GM12865 (cell line): ENCODE measurements at regions not wholly inside any gene's neighbourhood (a gene's known extent, or its start where the extent isn't known, plus 50 kb on each side); places are given as distances from the start of the nearest gene placed in this dataset.

ENCODE experiments used
- DNase-seq: peaks from one replicate; pipeline ENCODE4 v3.0.0; 2010; ENCODE audit warnings: low read depth
- H3K4me3 ChIP-seq: 2 replicates; pipeline ENCODE4 v1.5.1; 2011; ENCODE audit warnings: mild to moderate bottlenecking, low read depth, low read length, control low read depth
- CTCF ChIP-seq: IDR thresholded peaks from 2 replicates; pipeline ENCODE4 v1.5.1; 2011; ENCODE audit warnings: low read length, control low read depth, low read depth, inconsistent platforms; ENCODE audit not compliant: insufficient read depth; ENCODE audit errors: missing control alignments

DNA sequence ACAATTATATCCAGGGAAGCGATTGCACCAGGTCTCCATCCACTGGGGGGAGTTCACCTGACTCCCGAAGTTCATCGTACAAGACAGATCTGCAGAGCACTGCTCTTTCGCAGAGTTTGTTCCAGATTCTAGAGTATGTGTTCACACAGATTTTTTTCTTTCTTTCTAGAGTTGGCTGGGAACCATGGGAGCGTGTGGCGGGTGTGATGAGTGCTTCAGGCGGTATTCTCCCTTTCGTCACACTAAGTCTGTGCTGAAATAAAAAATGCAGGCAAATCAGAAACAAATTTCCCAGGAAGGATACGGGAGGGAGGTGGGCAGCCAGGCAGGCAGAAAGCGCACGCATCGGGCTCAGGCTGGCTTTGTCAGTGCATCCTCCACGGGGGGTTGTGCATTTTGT is 129.8 kb upstream of the SOX11 start:
- no peak overlapping the region for H3K4me3 ChIP-seq
- no peak for DNase-seq
- TF ChIP-seq CTCF: no peak

GRCh38 chr2:5562865-5563264 is 129.3 kb upstream of the SOX11 start:
- DNase-seq: no peak
- TF ChIP-seq CTCF: no peak

DNA sequence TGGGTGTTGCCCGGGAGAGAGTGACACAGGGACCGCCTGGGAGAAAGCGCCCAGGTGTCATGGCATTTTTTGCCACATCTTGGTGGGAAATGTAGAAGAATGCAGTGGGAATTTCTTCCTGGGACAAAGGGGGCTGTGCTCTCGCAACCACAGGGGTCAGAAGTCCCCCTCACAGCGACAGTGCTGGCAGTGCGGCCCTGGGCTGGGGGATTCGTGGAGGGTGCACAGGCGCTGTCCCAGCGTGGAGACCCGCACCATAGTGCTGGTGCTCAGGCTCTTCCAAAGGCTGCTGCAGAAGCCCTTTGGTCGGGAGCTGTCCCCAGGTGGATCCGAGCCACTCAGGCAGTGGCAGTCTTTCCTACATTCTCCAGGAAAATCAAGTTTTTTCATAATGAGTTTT is 128.8 kb upstream of the SOX11 start:
- no peak for DNase-seq
- H3K4me3 ChIP-seq: no peak overlapping the region
- no peak for TF ChIP-seq CTCF

More at GRCh38 chr2:5562865-5563264, 129.3 kb upstream of the SOX11 start:
- no peak overlapping the region for H3K4me3 ChIP-seq

GRCh38 chr2:5569256-5569655 is 122.9 kb upstream of the SOX11 start:
- no peak for DNase-seq
- no peak for TF ChIP-seq CTCF
- H3K4me3 ChIP-seq: no peak overlapping the region

DNA sequence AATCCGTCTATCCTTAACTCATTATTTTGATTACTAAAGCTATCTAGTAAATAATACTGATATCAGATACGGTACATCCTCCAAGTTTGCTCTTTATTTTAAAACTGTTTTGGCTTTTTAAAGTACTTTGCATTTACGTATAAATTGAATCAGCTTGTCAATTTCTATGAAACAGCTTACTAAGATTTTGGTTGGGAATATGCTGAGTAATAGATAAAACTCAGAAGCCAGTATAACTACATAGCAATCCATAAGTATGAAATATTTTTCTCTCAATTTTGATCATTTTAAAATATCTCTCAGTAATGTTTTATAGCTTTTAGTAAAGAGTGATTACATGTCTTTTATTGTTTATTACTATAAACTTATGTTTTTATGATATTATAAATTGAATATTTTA is 116.2 kb upstream of the SOX11 start:
- DNase-seq: no peak
- H3K4me3 ChIP-seq: no peak overlapping the region
- no peak for TF ChIP-seq CTCF

GRCh38 chr2:5587766-5588165 is 104.4 kb upstream of the SOX11 start:
- H3K4me3 ChIP-seq: no peak overlapping the region
- no peak for DNase-seq
- TF ChIP-seq CTCF: no peak

- DNase-seq: no peak
- no peak overlapping the region for H3K4me3 ChIP-seq
- no peak for TF ChIP-seq CTCF
Observed at GRCh38 chr2:5588601-5589000, 103.6 kb upstream of the SOX11 start.
